Ovary (tissue), 3 donors: ENCODE measurements at regions not wholly inside any gene's neighbourhood (a gene's known extent, or its start where the extent isn't known, plus 50 kb on each side); places are given as distances from the start of the nearest gene placed in this dataset.

Experiments used
- CTCF ChIP-seq, 3 donors: fragments of 450-650 bp in 2 of 3; fragments of 200-600 bp in 1 of 3; IDR thresholded peaks; one replicate each; pipeline versions ENCODE4 v1.5.1 to v1.8.0; 2016 to 2022; ENCODE audit warnings: antibody characterized with exemption in 3 of 3, mild to moderate bottlenecking in 1 of 3
- POLR2A ChIP-seq: fragments of 450-650 bp; IDR thresholded peaks from one replicate; pipeline ENCODE4 v1.6.1; 2017; ENCODE audit warnings: antibody characterized with exemption, mild to moderate bottlenecking, moderate library complexity
- donor health status: DM: no; HTN: no; CAD: no.

GRCh38 chr1:224507771-224508523 is 73.3 kb upstream of the WDR26 start:
- TF ChIP-seq CTCF (IDR thresholded peaks at IDR 0.05) = no peak
- no peak for TF ChIP-seq POLR2A
